BE2C (cell line): ENCODE measurements at regions not wholly inside any gene's neighbourhood (a gene's known extent, or its start where the extent isn't known, plus 50 kb on each side); places are given as distances from the start of the nearest gene placed in this dataset.

Experiments used
- DNase-seq: peaks from one replicate; pipeline ENCODE4 v3.0.0-alpha.2; 2020
- H3K27me3 ChIP-seq: fragments of 250-450 bp; sonication (Bioruptor Pico); 2 replicates; pipeline ENCODE4 v1.5.1; 2020; ENCODE audit warnings: mild to moderate bottlenecking
- H3K36me3 ChIP-seq: fragments of 250-450 bp; sonication (Bioruptor Pico); 2 replicates; pipeline ENCODE4 v1.5.1; 2020; ENCODE audit warnings: mild to moderate bottlenecking
- H3K4me1 ChIP-seq: fragments of 250-450 bp; sonication (Bioruptor Pico); 2 replicates; pipeline ENCODE4 v1.5.1; 2020
- H3K4me3 ChIP-seq: 2 replicates; pipeline ENCODE4 v1.5.1; 2011; ENCODE audit warnings: low read depth, low read length
- H3K9me3 ChIP-seq: fragments of 250-450 bp; sonication (Bioruptor Pico); 2 replicates; pipeline ENCODE4 v1.5.1; 2020
- CTCF ChIP-seq: IDR thresholded peaks from 2 replicates; pipeline ENCODE4 v1.5.1; 2012; ENCODE audit warnings: mild to moderate bottlenecking, low read depth, low read length

GRCh38 chr12:98146487-98146886 is 368.9 kb upstream of the TMPO start:
- Histone ChIP-seq H3K9me3 (no peaks in the 10 kb centered on the region), H3K27me3 (no peaks in the 10 kb centered on the region), H3K4me3 (no peak overlapping the region), H3K36me3 (no peaks in the 10 kb centered on the region), H3K4me1 (no peaks in the 10 kb centered on the region)
- TF ChIP-seq CTCF = no peak
- no peak for DNase-seq

- H3K4me1 ChIP-seq = no peaks in the 10 kb centered on the region
- no peaks in the 10 kb centered on the region for H3K27me3 ChIP-seq
- no peak for TF ChIP-seq CTCF
- H3K4me3 ChIP-seq = no peak overlapping the region
- no peak for DNase-seq
- no peaks in the 10 kb centered on the region for H3K36me3 ChIP-seq
- H3K9me3 ChIP-seq = no peaks in the 10 kb centered on the region
Observed at GRCh38 chr12:98149270-98149669, 366.1 kb upstream of the TMPO start.

GRCh38 chr12:98149691-98150210 is 365.6 kb upstream of the TMPO start:
- Histone ChIP-seq H3K4me3 (no peak overlapping the region), H3K4me1 (no peaks in the 10 kb centered on the region), H3K36me3 (no peaks in the 10 kb centered on the region), H3K27me3 (no peaks in the 10 kb centered on the region), H3K9me3 (no peaks in the 10 kb centered on the region)
- no peak for TF ChIP-seq CTCF
- DNase-seq = no peak

GRCh38 chr12:98151105-98151590 is 364.2 kb upstream of the TMPO start:
- DNase-seq = no peak
- Histone ChIP-seq H3K9me3 (no peaks in the 10 kb centered on the region), H3K4me1 (no peaks in the 10 kb centered on the region), H3K27me3 (no peaks in the 10 kb centered on the region), H3K36me3 (no peaks in the 10 kb centered on the region), H3K4me3 (no peak overlapping the region)
- TF ChIP-seq CTCF = no peak

- no peaks in the 10 kb centered on the region for H3K4me1 ChIP-seq
- DNase-seq = no peak
- H3K27me3 ChIP-seq = no peaks in the 10 kb centered on the region
- TF ChIP-seq CTCF = no peak
- no peaks in the 10 kb centered on the region for H3K9me3 ChIP-seq
- H3K4me3 ChIP-seq = no peak overlapping the region
- no peaks in the 10 kb centered on the region for H3K36me3 ChIP-seq
Observed at GRCh38 chr12:98151984-98152383, 363.4 kb upstream of the TMPO start.

GRCh38 chr12:98154850-98155249 is 360.5 kb upstream of the TMPO start:
- DNase-seq = no peak

More at GRCh38 chr12:98154850-98155249, 360.5 kb upstream of the TMPO start:
- no peaks in the 10 kb centered on the region for H3K4me1 ChIP-seq
- no peaks in the 10 kb centered on the region for H3K27me3 ChIP-seq
- no peak for TF ChIP-seq CTCF
- no peaks in the 10 kb centered on the region for H3K9me3 ChIP-seq
- H3K36me3 ChIP-seq = no peaks in the 10 kb centered on the region
- no peak overlapping the region for H3K4me3 ChIP-seq
